SK-N-SH (cell line): ENCODE measurements at regions not wholly inside any gene's neighbourhood (a gene's known extent, or its start where the extent isn't known, plus 50 kb on each side); places are given as distances from the start of the nearest gene placed in this dataset.

Experiments
- CTCF ChIA-PET: fragments of 300-600, 350-600 bp; formaldehyde crosslinking; extraction: SDS; loops from one replicate; lab custom pipeline; 2021; lab: Yijun Ruan, JAX
- POLR2A ChIA-PET: fragments of 350-600 bp; sonication (Branson Sonifier 250); formaldehyde crosslinking; extraction: SDS; loops from one replicate; lab custom pipeline; 2020; ENCODE audit warnings: antibody characterized with exemption, inconsistent platforms; lab: Yijun Ruan, JAX
- DNase-seq: peaks from one replicate; pipeline ENCODE4 v3.0.0; 2012
- H2AFZ ChIP-seq: fragments of 200-600 bp; sonication (generic); 2 replicates; pipeline ENCODE4 v1.8.1; 2016; ENCODE audit warnings: antibody characterized with exemption, mild to moderate bottlenecking, low read depth
- H3F3A ChIP-seq: fragments of 200-600 bp; sonication (generic); replicated peaks from 2 replicates; pipeline ENCODE3; 2016; ENCODE audit warnings: antibody characterized with exemption, mild to moderate bottlenecking; ENCODE audit not compliant: insufficient read depth
- H3K27ac ChIP-seq, 2 experiments: fragments of 200-500 bp in 1 of 2; fragments of 200-600 bp in 1 of 2; sonication (Bioruptor generic) in 1 of 2; sonication (generic), shearing (Covaris generic) in 1 of 2; 2 replicates each; pipeline versions ENCODE4 v1.5.1 to v1.6.1; 2014 to 2016; ENCODE audit warnings: low read depth in 2 of 2, inconsistent platforms in 1 of 2, low read length in 1 of 2, mild to moderate bottlenecking in 1 of 2, mixed read lengths in 1 of 2
- H3K27me3 ChIP-seq: fragments of 200-600 bp; sonication (generic), shearing (Covaris generic); 2 replicates; pipeline ENCODE4 v1.6.1; 2016; ENCODE audit warnings: mixed run types; ENCODE audit not compliant: insufficient read depth
- H3K36me3 ChIP-seq, 2 experiments: fragments of 200-500 bp in 1 of 2; fragments of 200-600 bp in 1 of 2; sonication (Bioruptor generic) in 1 of 2; sonication (generic) in 1 of 2; replicated peaks in 1 of 2; 2 replicates each; pipeline versions ENCODE3 to v1.5.1; 2014 to 2016; ENCODE audit warnings: low read length in 1 of 2, mild to moderate bottlenecking in 1 of 2; ENCODE audit not compliant: insufficient read depth in 2 of 2, control insufficient read depth in 1 of 2
- H3K4me1 ChIP-seq, 2 experiments: fragments of 200-500 bp in 1 of 2; fragments of 200-600 bp in 1 of 2; sonication (Bioruptor generic) in 1 of 2; sonication (generic), shearing (Covaris generic) in 1 of 2; 2 replicates each; pipeline versions ENCODE4 v1.5.1 to v1.6.1; 2014 to 2016; ENCODE audit warnings: low read depth in 1 of 2, low read length in 1 of 2, mixed run types in 1 of 2; ENCODE audit not compliant: insufficient read depth in 2 of 2, control insufficient read depth in 1 of 2
- H3K4me2 ChIP-seq: fragments of 200-600 bp; sonication (generic), shearing (Covaris generic); 2 replicates; pipeline ENCODE4 v1.6.1; 2017; ENCODE audit warnings: mixed run types
- H3K4me3 ChIP-seq, 2 experiments: fragments of 200-500 bp in 1 of 2; fragments of 200-600 bp in 1 of 2; sonication (Bioruptor generic) in 1 of 2; sonication (generic), shearing (Covaris generic) in 1 of 2; 2 replicates each; pipeline versions ENCODE4 v1.5.1 to v1.8.1; 2014 to 2016; ENCODE audit warnings: low read depth in 2 of 2, inconsistent platforms in 1 of 2, low read length in 1 of 2, mild to moderate bottlenecking in 1 of 2, mixed read lengths in 1 of 2, moderate library complexity in 1 of 2
- H3K79me2 ChIP-seq: fragments of 200-600 bp; sonication (generic); 2 replicates; pipeline ENCODE4 v1.8.1; 2017; ENCODE audit warnings: mild to moderate bottlenecking; ENCODE audit not compliant: insufficient read depth
- H3K9ac ChIP-seq: fragments of 200-600 bp; sonication (generic); 2 replicates; pipeline ENCODE4 v1.6.1; 2017; ENCODE audit warnings: mixed run types
- H3K9me2 ChIP-seq: fragments of 200-600 bp; sonication (generic); 2 replicates; pipeline ENCODE4 v1.6.1; 2017; ENCODE audit warnings: mixed run types
- H3K9me3 ChIP-seq: fragments of 200-600 bp; sonication (generic); 2 replicates; pipeline ENCODE4 v1.6.1; 2017; ENCODE audit warnings: mixed run types, mild to moderate bottlenecking, moderate library complexity
- H4K20me1 ChIP-seq: fragments of 200-600 bp; sonication (generic); 2 replicates; pipeline ENCODE4 v1.6.1; 2017; ENCODE audit warnings: mild to moderate bottlenecking, mixed run types; ENCODE audit not compliant: insufficient read depth
- EP300 ChIP-seq, 2 experiments: IDR thresholded peaks; 2 replicates each; pipeline versions ENCODE4 v1.4.0 to v1.6.1; 2012; ENCODE audit warnings: borderline replicate concordance in 1 of 2, low read depth in 1 of 2, low read length in 1 of 2
- GATA2 ChIP-seq: sonication (generic); formaldehyde crosslinking; IDR thresholded peaks from 2 replicates; pipeline ENCODE4 v1.5.0; 2020; ENCODE audit warnings: mild to moderate bottlenecking, missing genetic modification reagents
- JUND ChIP-seq: IDR thresholded peaks from 2 replicates; pipeline ENCODE4 v1.4.0; 2012
- MEF2A ChIP-seq: IDR thresholded peaks from 2 replicates; pipeline ENCODE4 v1.4.0; 2012; ENCODE audit warnings: low read depth, borderline replicate concordance
- NRF1 ChIP-seq: IDR thresholded peaks from 2 replicates; pipeline ENCODE4 v1.6.1; 2012; ENCODE audit warnings: low read depth, mild to moderate bottlenecking, low read length
- POLR2AphosphoS5 ChIP-seq: IDR thresholded peaks from 2 replicates; pipeline ENCODE4 v1.6.1; 2012; ENCODE audit warnings: low read depth, low read length
- RAD21 ChIP-seq: IDR thresholded peaks from 2 replicates; pipeline ENCODE4 v1.6.1; 2012; ENCODE audit warnings: mild to moderate bottlenecking, low read length
- RFX5 ChIP-seq: IDR thresholded peaks from 2 replicates; pipeline ENCODE4 v1.6.1; 2012; ENCODE audit warnings: mild to moderate bottlenecking, improper control_type of control experiment, low read length
- SIN3A ChIP-seq: IDR thresholded peaks from 2 replicates; pipeline ENCODE4 v1.6.1; 2012; ENCODE audit warnings: low read depth, mild to moderate bottlenecking, low read length, moderate library complexity, borderline replicate concordance
- TCF12 ChIP-seq: IDR thresholded peaks from 2 replicates; pipeline ENCODE4 v1.4.0; 2012
- YY1 ChIP-seq: IDR thresholded peaks from 2 replicates; pipeline ENCODE4 v1.4.0; 2012; ENCODE audit warnings: low read depth, mild to moderate bottlenecking
- WGBS: methylation state at CpG from one replicate; pipeline ENCODE4 v1.1.6; 2017; ENCODE audit warnings: low lambda C conversion rate; 5-methylcytosine and 5-hydroxymethylcytosine counted together
- TF ChIP-seq, protein P1 (sequence below): IDR thresholded peaks from 2 replicates; pipeline ENCODE4 v1.6.1; 2012; ENCODE audit warnings: mild to moderate bottlenecking, low read depth, low read length, moderate library complexity
- TF ChIP-seq, protein P2 (sequence below): IDR thresholded peaks from 2 replicates; pipeline ENCODE4; 2012
- TF ChIP-seq, protein P3 (sequence below): fragments of 200-600 bp; sonication (generic); IDR thresholded peaks from 2 replicates; pipeline ENCODE4 v1.6.1; 2017; ENCODE audit warnings: antibody characterized with exemption, mild to moderate bottlenecking, moderate library complexity
- TF ChIP-seq, protein P4 (sequence below): IDR thresholded peaks from 2 replicates; pipeline ENCODE4 v1.4.0; 2012; ENCODE audit warnings: low read depth

DNA sequence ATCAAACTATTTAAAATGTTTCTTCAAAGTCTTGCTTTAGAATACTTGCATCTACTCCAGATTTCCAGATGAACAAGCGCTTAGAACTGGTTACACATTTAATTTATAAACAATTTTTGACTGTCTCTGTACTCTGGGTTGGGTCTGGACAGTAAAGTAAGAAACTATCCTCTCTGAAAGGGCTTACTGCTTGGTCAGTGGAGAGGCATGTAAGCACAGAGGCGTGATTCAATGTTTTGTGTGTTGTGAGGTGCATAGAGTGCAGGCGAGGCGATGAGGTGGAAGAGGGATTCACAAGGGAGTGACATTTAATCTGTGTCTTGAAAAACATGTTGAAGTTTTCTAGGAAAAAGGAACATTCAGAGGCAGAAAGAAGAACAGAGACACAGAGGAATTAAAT lies 231.4 kb downstream of the VEGFC start:
- Histone ChIP-seq H3K4me3 (no peak overlapping the region), H3K9ac (no peak overlapping the region), H3K9me2 (no peaks in the 10 kb centered on the region), H3K79me2 (no peaks in the 10 kb centered on the region), H3K4me1 (no peaks in the 10 kb centered on the region; a peak in 1 of 4 replicates), H3K36me3 (no peaks in the 10 kb centered on the region), H4K20me1 (no peaks in the 10 kb centered on the region), H3K27me3 (peaks cover 7% of the 10 kb centered on the region; the same call in 1 of the 2 replicates), H3K27ac (peak overlapping the region in 1 of 2 experiments; percentile 2; a peak in 1 of 4 replicates), H3K9me3 (no peaks in the 10 kb centered on the region), H2AFZ (no peak overlapping the region), H3F3A (no peaks in the 10 kb centered on the region), H3K4me2 (no peak overlapping the region; the same call in 1 of the 2 replicates)
- ChIA-PET CTCF (no interaction called here), POLR2A (no interaction called here)
- TF ChIP-seq, protein P1, sequence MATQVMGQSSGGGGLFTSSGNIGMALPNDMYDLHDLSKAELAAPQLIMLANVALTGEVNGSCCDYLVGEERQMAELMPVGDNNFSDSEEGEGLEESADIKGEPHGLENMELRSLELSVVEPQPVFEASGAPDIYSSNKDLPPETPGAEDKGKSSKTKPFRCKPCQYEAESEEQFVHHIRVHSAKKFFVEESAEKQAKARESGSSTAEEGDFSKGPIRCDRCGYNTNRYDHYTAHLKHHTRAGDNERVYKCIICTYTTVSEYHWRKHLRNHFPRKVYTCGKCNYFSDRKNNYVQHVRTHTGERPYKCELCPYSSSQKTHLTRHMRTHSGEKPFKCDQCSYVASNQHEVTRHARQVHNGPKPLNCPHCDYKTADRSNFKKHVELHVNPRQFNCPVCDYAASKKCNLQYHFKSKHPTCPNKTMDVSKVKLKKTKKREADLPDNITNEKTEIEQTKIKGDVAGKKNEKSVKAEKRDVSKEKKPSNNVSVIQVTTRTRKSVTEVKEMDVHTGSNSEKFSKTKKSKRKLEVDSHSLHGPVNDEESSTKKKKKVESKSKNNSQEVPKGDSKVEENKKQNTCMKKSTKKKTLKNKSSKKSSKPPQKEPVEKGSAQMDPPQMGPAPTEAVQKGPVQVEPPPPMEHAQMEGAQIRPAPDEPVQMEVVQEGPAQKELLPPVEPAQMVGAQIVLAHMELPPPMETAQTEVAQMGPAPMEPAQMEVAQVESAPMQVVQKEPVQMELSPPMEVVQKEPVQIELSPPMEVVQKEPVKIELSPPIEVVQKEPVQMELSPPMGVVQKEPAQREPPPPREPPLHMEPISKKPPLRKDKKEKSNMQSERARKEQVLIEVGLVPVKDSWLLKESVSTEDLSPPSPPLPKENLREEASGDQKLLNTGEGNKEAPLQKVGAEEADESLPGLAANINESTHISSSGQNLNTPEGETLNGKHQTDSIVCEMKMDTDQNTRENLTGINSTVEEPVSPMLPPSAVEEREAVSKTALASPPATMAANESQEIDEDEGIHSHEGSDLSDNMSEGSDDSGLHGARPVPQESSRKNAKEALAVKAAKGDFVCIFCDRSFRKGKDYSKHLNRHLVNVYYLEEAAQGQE: no peak
- TF ChIP-seq TCF12 (no peak), NRF1 (no peak)
- TF ChIP-seq, protein P2, sequence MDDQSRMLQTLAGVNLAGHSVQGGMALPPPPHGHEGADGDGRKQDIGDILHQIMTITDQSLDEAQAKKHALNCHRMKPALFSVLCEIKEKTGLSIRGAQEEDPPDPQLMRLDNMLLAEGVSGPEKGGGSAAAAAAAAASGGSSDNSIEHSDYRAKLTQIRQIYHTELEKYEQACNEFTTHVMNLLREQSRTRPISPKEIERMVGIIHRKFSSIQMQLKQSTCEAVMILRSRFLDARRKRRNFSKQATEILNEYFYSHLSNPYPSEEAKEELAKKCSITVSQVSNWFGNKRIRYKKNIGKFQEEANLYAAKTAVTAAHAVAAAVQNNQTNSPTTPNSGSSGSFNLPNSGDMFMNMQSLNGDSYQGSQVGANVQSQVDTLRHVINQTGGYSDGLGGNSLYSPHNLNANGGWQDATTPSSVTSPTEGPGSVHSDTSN: no peak
- 26% methylated on average over 4 of the region's 4 CpGs for WGBS
- DNase-seq: no peak

DNA sequence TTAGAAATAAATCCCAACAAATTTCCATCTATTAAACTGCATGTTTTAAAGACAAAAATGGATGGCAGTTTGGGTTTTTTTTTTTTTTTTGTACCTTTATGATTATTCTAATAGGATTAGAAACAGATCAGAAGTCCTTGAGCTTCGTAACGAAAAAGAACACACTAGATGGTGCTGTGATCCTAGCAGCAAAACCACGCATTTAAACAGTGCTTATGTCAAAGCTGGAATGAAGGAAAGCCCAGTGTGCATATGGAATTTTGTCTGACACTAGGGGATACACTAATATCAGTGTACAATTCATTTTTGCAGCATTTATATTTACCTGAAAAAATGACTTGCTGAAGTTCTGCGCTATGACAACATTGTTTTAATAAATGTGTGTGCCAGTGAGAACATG lies 229.1 kb downstream of the VEGFC start:
- Histone ChIP-seq H2AFZ (0 out of 2 replicates have a peak overlapping the region, but pooled peaks have one; percentile 70), H4K20me1 (no peaks in the 10 kb centered on the region), H3K4me2 (peak overlapping the region; percentile 62), H3K9me2 (no peaks in the 10 kb centered on the region), H3K27me3 (no peaks in the 10 kb centered on the region; the same call in 1 of the 2 replicates), H3K36me3 (no peaks in the 10 kb centered on the region), H3K4me1 (no peaks in the 10 kb centered on the region), H3K9ac (no peak overlapping the region), H3K4me3 (no peak overlapping the region; a peak in 1 of 4 replicates), H3K27ac (peak overlapping the region; percentile 38 to 82; a peak in 3 of 4 replicates), H3K9me3 (no peaks in the 10 kb centered on the region), H3K79me2 (no peaks in the 10 kb centered on the region), H3F3A (no peaks in the 10 kb centered on the region)
- 9% methylated on average over 4 of the region's 4 CpGs for WGBS
- no peak for DNase-seq
- ChIA-PET CTCF (no interaction called here), POLR2A (no interaction called here)
- TF ChIP-seq, protein P3, sequence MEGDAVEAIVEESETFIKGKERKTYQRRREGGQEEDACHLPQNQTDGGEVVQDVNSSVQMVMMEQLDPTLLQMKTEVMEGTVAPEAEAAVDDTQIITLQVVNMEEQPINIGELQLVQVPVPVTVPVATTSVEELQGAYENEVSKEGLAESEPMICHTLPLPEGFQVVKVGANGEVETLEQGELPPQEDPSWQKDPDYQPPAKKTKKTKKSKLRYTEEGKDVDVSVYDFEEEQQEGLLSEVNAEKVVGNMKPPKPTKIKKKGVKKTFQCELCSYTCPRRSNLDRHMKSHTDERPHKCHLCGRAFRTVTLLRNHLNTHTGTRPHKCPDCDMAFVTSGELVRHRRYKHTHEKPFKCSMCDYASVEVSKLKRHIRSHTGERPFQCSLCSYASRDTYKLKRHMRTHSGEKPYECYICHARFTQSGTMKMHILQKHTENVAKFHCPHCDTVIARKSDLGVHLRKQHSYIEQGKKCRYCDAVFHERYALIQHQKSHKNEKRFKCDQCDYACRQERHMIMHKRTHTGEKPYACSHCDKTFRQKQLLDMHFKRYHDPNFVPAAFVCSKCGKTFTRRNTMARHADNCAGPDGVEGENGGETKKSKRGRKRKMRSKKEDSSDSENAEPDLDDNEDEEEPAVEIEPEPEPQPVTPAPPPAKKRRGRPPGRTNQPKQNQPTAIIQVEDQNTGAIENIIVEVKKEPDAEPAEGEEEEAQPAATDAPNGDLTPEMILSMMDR: peak; percentile 57
- no peak for TF ChIP-seq YY1
- TF ChIP-seq, protein P4, sequence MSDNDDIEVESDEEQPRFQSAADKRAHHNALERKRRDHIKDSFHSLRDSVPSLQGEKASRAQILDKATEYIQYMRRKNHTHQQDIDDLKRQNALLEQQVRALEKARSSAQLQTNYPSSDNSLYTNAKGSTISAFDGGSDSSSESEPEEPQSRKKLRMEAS: no peak
- no peak for TF ChIP-seq POLR2AphosphoS5
- TF ChIP-seq EP300 (IDR thresholded peaks at IDR 0.05; ENCODE audit: borderline replicate concordance in 1 of 2, low read depth in 1 of 2, low read length in 1 of 2): no peak
- TF ChIP-seq JUND: no peak
- TF ChIP-seq, protein P1: no peak
- peak; percentile 49 for TF ChIP-seq RAD21
- TF ChIP-seq RFX5: no peak
- TF ChIP-seq, protein P2: no peak
- no peak for TF ChIP-seq MEF2A
- no peak for TF ChIP-seq TCF12
- TF ChIP-seq SIN3A: no peak
- no peak for TF ChIP-seq GATA2 (CRISPR knock-in tag)
- TF ChIP-seq NRF1: no peak
